ENCODE measurements at regions not wholly inside any gene's neighbourhood (a gene's known extent, or its start where the extent isn't known, plus 50 kb on each side); places are given as distances from the start of the nearest gene placed in this dataset.

GRCh38 chr4:19259920-19260319 lies 991.8 kb upstream of the SLIT2 start:
- TF ChIP-seq CTCF (IDR thresholded peaks at IDR 0.05; ENCODE audit: partially characterized antibody, unreplicated experiment) = no peak
- DNase-seq = no peak
- Mint-ChIP-seq H3K4me3 (ENCODE audit: unreplicated experiment) (no peak overlapping the region), H3K36me3 (ENCODE audit: unreplicated experiment) (no peaks in the 10 kb centered on the region), H3K9me3 (ENCODE audit: unreplicated experiment) (peaks cover 2% of the 10 kb centered on the region), H3K27ac (ENCODE audit: unreplicated experiment) (no peak overlapping the region), H3K4me1 (ENCODE audit: low read depth, unreplicated experiment) (no peaks in the 10 kb centered on the region), H3K27me3 (ENCODE audit: unreplicated experiment) (no peaks in the 10 kb centered on the region)

GRCh38 chr4:19256823-19257222 lies 994.9 kb upstream of the SLIT2 start:
- no peak for TF ChIP-seq CTCF (IDR thresholded peaks at IDR 0.05; ENCODE audit: partially characterized antibody, unreplicated experiment)
- no peak for DNase-seq
- no peaks in the 10 kb centered on the region for H3K36me3 Mint-ChIP-seq (ENCODE audit: unreplicated experiment)
- no peak overlapping the region for H3K27ac Mint-ChIP-seq (ENCODE audit: unreplicated experiment)
- no peak overlapping the region for H3K4me3 Mint-ChIP-seq (ENCODE audit: unreplicated experiment)
- H3K9me3 Mint-ChIP-seq (ENCODE audit: unreplicated experiment) = peaks cover 2% of the 10 kb centered on the region
- H3K27me3 Mint-ChIP-seq (ENCODE audit: unreplicated experiment) = no peaks in the 10 kb centered on the region
- no peaks in the 10 kb centered on the region for H3K4me1 Mint-ChIP-seq (ENCODE audit: low read depth, unreplicated experiment)

GRCh38 chr4:19254486-19254885 lies 997.2 kb upstream of the SLIT2 start:
- no peak for DNase-seq

GRCh38 chr4:19248023-19248422 lies 1003.7 kb upstream of the SLIT2 start:
- Mint-ChIP-seq H3K27ac (ENCODE audit: unreplicated experiment) (no peak overlapping the region), H3K27me3 (ENCODE audit: unreplicated experiment) (no peaks in the 10 kb centered on the region), H3K4me1 (ENCODE audit: low read depth, unreplicated experiment) (no peaks in the 10 kb centered on the region), H3K36me3 (ENCODE audit: unreplicated experiment) (no peaks in the 10 kb centered on the region), H3K4me3 (ENCODE audit: unreplicated experiment) (no peak overlapping the region), H3K9me3 (ENCODE audit: unreplicated experiment) (peaks cover 1% of the 10 kb centered on the region)
- no peak for DNase-seq
- no peak for TF ChIP-seq CTCF (IDR thresholded peaks at IDR 0.05; ENCODE audit: partially characterized antibody, unreplicated experiment)

More at GRCh38 chr4:19254486-19254885, 997.2 kb upstream of the SLIT2 start:
- no peaks in the 10 kb centered on the region for H3K36me3 Mint-ChIP-seq (ENCODE audit: unreplicated experiment)
- TF ChIP-seq CTCF (IDR thresholded peaks at IDR 0.05; ENCODE audit: partially characterized antibody, unreplicated experiment) = no peak
- no peak overlapping the region for H3K4me3 Mint-ChIP-seq (ENCODE audit: unreplicated experiment)
- peaks cover 2% of the 10 kb centered on the region for H3K9me3 Mint-ChIP-seq (ENCODE audit: unreplicated experiment)
- H3K27me3 Mint-ChIP-seq (ENCODE audit: unreplicated experiment) = no peaks in the 10 kb centered on the region
- no peak overlapping the region for H3K27ac Mint-ChIP-seq (ENCODE audit: unreplicated experiment)
- H3K4me1 Mint-ChIP-seq (ENCODE audit: low read depth, unreplicated experiment) = no peaks in the 10 kb centered on the region

- H3K4me3 Mint-ChIP-seq (ENCODE audit: unreplicated experiment) = no peak overlapping the region
- no peak for TF ChIP-seq CTCF (IDR thresholded peaks at IDR 0.05; ENCODE audit: partially characterized antibody, unreplicated experiment)
- H3K4me1 Mint-ChIP-seq (ENCODE audit: low read depth, unreplicated experiment) = no peaks in the 10 kb centered on the region
- H3K27ac Mint-ChIP-seq (ENCODE audit: unreplicated experiment) = no peak overlapping the region
- H3K27me3 Mint-ChIP-seq (ENCODE audit: unreplicated experiment) = no peaks in the 10 kb centered on the region
- H3K9me3 Mint-ChIP-seq (ENCODE audit: unreplicated experiment) = peaks cover 1% of the 10 kb centered on the region
- DNase-seq = no peak
- H3K36me3 Mint-ChIP-seq (ENCODE audit: unreplicated experiment) = no peaks in the 10 kb centered on the region
These were observed 1009.8 kb upstream of the SLIT2 start for GRCh38 chr4:19241895-19242294.

All from glutamatergic neuron (in vitro differentiated cells).